ENCODE measurements at regions not wholly inside any gene's neighbourhood (a gene's known extent, or its start where the extent isn't known, plus 50 kb on each side); places are given as distances from the start of the nearest gene placed in this dataset.
"Not testable (repeated sequence)": the region's sequence is repeated elsewhere in the genome, so short reads cannot be mapped to it uniquely, and the experiment has no call there.

DNA sequence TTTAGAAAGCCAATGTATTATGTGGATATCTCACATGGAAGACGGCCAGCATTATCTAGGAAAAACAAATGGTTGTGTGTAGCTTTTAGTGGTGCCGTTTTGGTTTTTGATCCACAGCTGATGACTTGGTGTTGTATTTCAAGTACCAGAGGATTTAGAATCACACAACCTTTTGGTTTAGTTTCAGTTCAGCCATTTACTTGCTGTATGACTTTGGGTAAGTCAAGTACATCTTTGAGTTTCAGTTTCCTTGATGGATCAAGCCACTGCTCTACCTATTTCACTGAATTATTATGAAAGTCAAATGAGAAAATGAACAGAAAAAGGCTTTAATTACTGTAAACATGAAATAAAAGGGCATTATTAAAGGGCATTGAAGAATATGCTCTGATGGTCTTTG, 205.6 kb downstream of the ZIC3 start:
- Histone ChIP-seq H4K20me1 (ENCODE audit: control insufficient read depth, insufficient read depth, low read length, poor library complexity, severe bottlenecking) (no peaks in the 10 kb centered on the region), H3K4me3 (ENCODE audit: control extremely low read depth in 1 of 5, extremely low read depth in 1 of 5, insufficient read depth in 1 of 5, low read depth in 2 of 5, low read length in 4 of 5) (no peak overlapping the region), H3K9me3 (ENCODE audit: control extremely low read depth in 1 of 3, control insufficient read depth in 2 of 3, insufficient read depth in 1 of 3, low read length in 2 of 3) (peaks cover 0 to 8% (median 0%) of the 10 kb centered on the region in 3 donors), H3K27me3 (replicated peaks in 1 of 4; ENCODE audit: control extremely low read depth in 1 of 4, control insufficient read depth in 3 of 4, insufficient read depth in 4 of 4, low read length in 3 of 4) (no peaks in the 10 kb centered on the region), H3K27ac (ENCODE audit: low read length in 2 of 2) (no peak overlapping the region), H2AFZ (ENCODE audit: insufficient read depth, low read depth, low read length, poor library complexity, severe bottlenecking) (no peak overlapping the region), H3K4me2 (replicated peaks; ENCODE audit: low read depth, low read length, poor library complexity, severe bottlenecking) (no peak overlapping the region), H3K9ac (ENCODE audit: low read length) (no peak overlapping the region), H3K4me1 (ENCODE audit: control insufficient read depth in 2 of 2, insufficient read depth in 2 of 2, low read length in 2 of 2) (no peaks in the 10 kb centered on the region), H3K36me3 (replicated peaks in 1 of 2; ENCODE audit: control extremely low read depth in 1 of 2, control insufficient read depth in 1 of 2, extremely low read depth in 1 of 2, insufficient read depth in 2 of 2, low read length in 1 of 2) (no peaks in the 10 kb centered on the region), H3K79me2 (ENCODE audit: control insufficient read depth, insufficient read depth, low read length) (no peaks in the 10 kb centered on the region)
- TF ChIP-seq EZH2 (IDR thresholded peaks at IDR 0.05; ENCODE audit: borderline replicate concordance, insufficient read depth, low read depth, low read length, poor library complexity, severe bottlenecking) = no peak
- TF ChIP-seq, protein P1, sequence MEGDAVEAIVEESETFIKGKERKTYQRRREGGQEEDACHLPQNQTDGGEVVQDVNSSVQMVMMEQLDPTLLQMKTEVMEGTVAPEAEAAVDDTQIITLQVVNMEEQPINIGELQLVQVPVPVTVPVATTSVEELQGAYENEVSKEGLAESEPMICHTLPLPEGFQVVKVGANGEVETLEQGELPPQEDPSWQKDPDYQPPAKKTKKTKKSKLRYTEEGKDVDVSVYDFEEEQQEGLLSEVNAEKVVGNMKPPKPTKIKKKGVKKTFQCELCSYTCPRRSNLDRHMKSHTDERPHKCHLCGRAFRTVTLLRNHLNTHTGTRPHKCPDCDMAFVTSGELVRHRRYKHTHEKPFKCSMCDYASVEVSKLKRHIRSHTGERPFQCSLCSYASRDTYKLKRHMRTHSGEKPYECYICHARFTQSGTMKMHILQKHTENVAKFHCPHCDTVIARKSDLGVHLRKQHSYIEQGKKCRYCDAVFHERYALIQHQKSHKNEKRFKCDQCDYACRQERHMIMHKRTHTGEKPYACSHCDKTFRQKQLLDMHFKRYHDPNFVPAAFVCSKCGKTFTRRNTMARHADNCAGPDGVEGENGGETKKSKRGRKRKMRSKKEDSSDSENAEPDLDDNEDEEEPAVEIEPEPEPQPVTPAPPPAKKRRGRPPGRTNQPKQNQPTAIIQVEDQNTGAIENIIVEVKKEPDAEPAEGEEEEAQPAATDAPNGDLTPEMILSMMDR (IDR thresholded peaks at IDR 0.05) = no peak
- ChIA-PET CTCF (no interaction called here), POLR2A (no interaction called here)
- Mint-ChIP-seq H3K27me3 (no peaks in the 10 kb centered on the region), H3K4me1 (no peaks in the 10 kb centered on the region), H3K4me3 (no peak overlapping the region), H3K9me3 (ENCODE audit: insufficient read depth) (no peaks in the 10 kb centered on the region), H3K27ac (no peak overlapping the region)
- DNase-seq (no peak), ATAC-seq (ENCODE audit: low read depth) (no peak)
- intact Hi-C loops (cut with micrococcal nuclease) = no loop called here
- no CpG with 5 or more reads among the region's 2 CpGs for WGBS (ENCODE audit: insufficient coverage)

- H3K4me1 Mint-ChIP-seq = no peaks in the 10 kb centered on the region
- Histone ChIP-seq H3K9me3 (ENCODE audit: control extremely low read depth in 1 of 3, control insufficient read depth in 2 of 3, insufficient read depth in 1 of 3, low read length in 2 of 3) (no peaks in the 10 kb centered on the region), H3K79me2 (ENCODE audit: control insufficient read depth, insufficient read depth, low read length) (no peaks in the 10 kb centered on the region), H2AFZ (ENCODE audit: insufficient read depth, low read depth, low read length, poor library complexity, severe bottlenecking) (no peak overlapping the region), H3K27me3 (replicated peaks in 1 of 4; ENCODE audit: control extremely low read depth in 1 of 4, control insufficient read depth in 3 of 4, insufficient read depth in 4 of 4, low read length in 3 of 4) (no peaks in the 10 kb centered on the region), H3K27ac (ENCODE audit: low read length in 2 of 2) (no peak overlapping the region), H3K4me3 (ENCODE audit: control extremely low read depth in 1 of 5, extremely low read depth in 1 of 5, insufficient read depth in 1 of 5, low read depth in 2 of 5, low read length in 4 of 5) (no peak overlapping the region), H3K4me2 (replicated peaks; ENCODE audit: low read depth, low read length, poor library complexity, severe bottlenecking) (no peak overlapping the region), H4K20me1 (ENCODE audit: control insufficient read depth, insufficient read depth, low read length, poor library complexity, severe bottlenecking) (no peaks in the 10 kb centered on the region), H3K4me1 (ENCODE audit: control insufficient read depth in 2 of 2, insufficient read depth in 2 of 2, low read length in 2 of 2) (no peaks in the 10 kb centered on the region), H3K9ac (ENCODE audit: low read length) (no peak overlapping the region), H3K36me3 (replicated peaks in 1 of 2; ENCODE audit: control extremely low read depth in 1 of 2, control insufficient read depth in 1 of 2, extremely low read depth in 1 of 2, insufficient read depth in 2 of 2, low read length in 1 of 2) (no peaks in the 10 kb centered on the region)
- H3K9me3 Mint-ChIP-seq (ENCODE audit: insufficient read depth) = no peaks in the 10 kb centered on the region
- no peak overlapping the region for H3K27ac Mint-ChIP-seq
- ChIA-PET POLR2A (no interaction called here), CTCF (no interaction called here)
- no peak for TF ChIP-seq EZH2 (IDR thresholded peaks at IDR 0.05; ENCODE audit: borderline replicate concordance, insufficient read depth, low read depth, low read length, poor library complexity, severe bottlenecking)
- TF ChIP-seq, protein P1 (IDR thresholded peaks at IDR 0.05) = no peak
- ATAC-seq (ENCODE audit: low read depth) (no peak), DNase-seq (no peak)
- H3K27me3 Mint-ChIP-seq = no peaks in the 10 kb centered on the region
- intact Hi-C loops (cut with micrococcal nuclease) = no loop called here
- no peak overlapping the region for H3K4me3 Mint-ChIP-seq
- WGBS (ENCODE audit: insufficient coverage) = 100% methylated on average over 2 of the region's 8 CpGs
These were observed 226.3 kb downstream of the ZIC3 start for GRCh38 chrX:137792214-137792613.

- intact Hi-C loops (cut with micrococcal nuclease); H3K27ac Mint-ChIP-seq; H3K4me1 Mint-ChIP-seq; H3K27ac ChIP-seq (ENCODE audit: low read length in 2 of 2); CTCF ChIA-PET; H3K79me2 ChIP-seq (ENCODE audit: control insufficient read depth, insufficient read depth, low read length); H3K4me3 ChIP-seq (ENCODE audit: control extremely low read depth in 1 of 5, extremely low read depth in 1 of 5, insufficient read depth in 1 of 5, low read depth in 2 of 5, low read length in 4 of 5); H2AFZ ChIP-seq (ENCODE audit: insufficient read depth, low read depth, low read length, poor library complexity, severe bottlenecking); ATAC-seq (ENCODE audit: low read depth); H3K9me3 ChIP-seq (ENCODE audit: control extremely low read depth in 1 of 3, control insufficient read depth in 2 of 3, insufficient read depth in 1 of 3, low read length in 2 of 3); H3K9me3 Mint-ChIP-seq (ENCODE audit: insufficient read depth); H3K27me3 Mint-ChIP-seq; H4K20me1 ChIP-seq (ENCODE audit: control insufficient read depth, insufficient read depth, low read length, poor library complexity, severe bottlenecking); POLR2A ChIA-PET; H3K4me3 Mint-ChIP-seq; H3K36me3 ChIP-seq (replicated peaks in 1 of 2; ENCODE audit: control extremely low read depth in 1 of 2, control insufficient read depth in 1 of 2, extremely low read depth in 1 of 2, insufficient read depth in 2 of 2, low read length in 1 of 2); H3K4me2 ChIP-seq (replicated peaks; ENCODE audit: low read depth, low read length, poor library complexity, severe bottlenecking); H3K9ac ChIP-seq (ENCODE audit: low read length); H3K4me1 ChIP-seq (ENCODE audit: control insufficient read depth in 2 of 2, insufficient read depth in 2 of 2, low read length in 2 of 2); H3K27me3 ChIP-seq (replicated peaks in 1 of 4; ENCODE audit: control extremely low read depth in 1 of 4, control insufficient read depth in 3 of 4, insufficient read depth in 4 of 4, low read length in 3 of 4); DNase-seq: not testable (repeated sequence)
- WGBS (ENCODE audit: insufficient coverage) = no CpG with 5 or more reads among the region's 3 CpGs
These were observed 232.0 kb downstream of the ZIC3 start for GRCh38 chrX:137797926-137798325.
